NCI-H128 (cell line): ENCODE measurements at regions not wholly inside any gene's neighbourhood (a gene's known extent, or its start where the extent isn't known, plus 50 kb on each side); places are given as distances from the start of the nearest gene placed in this dataset.

Source experiments
- DNase-seq: peaks from one replicate; lab custom pipeline; 2025; ENCODE audit not compliant: unreplicated experiment; lab: John Stamatoyannopoulos, UW

GRCh38 chr2:790634-791245 is 113.5 kb upstream of the TMEM18 start:
- DNase-seq = no peak

- no peak for DNase-seq
Measured at GRCh38 chr2:790081-790480, 112.9 kb upstream of the TMEM18 start.

GRCh38 chr2:789529-789928 is 112.3 kb upstream of the TMEM18 start:
- no peak for DNase-seq

- no peak for DNase-seq
Measured at GRCh38 chr2:788227-789032, 111.2 kb upstream of the TMEM18 start.

- no peak for DNase-seq
Measured at GRCh38 chr2:784753-785152, 107.5 kb upstream of the TMEM18 start.

GRCh38 chr2:780581-780980 is 103.4 kb upstream of the TMEM18 start:
- no peak for DNase-seq

- DNase-seq = no peak
Measured at GRCh38 chr2:780002-780401, 102.8 kb upstream of the TMEM18 start.

- no peak for DNase-seq
Measured at GRCh38 chr2:778731-779350, 101.6 kb upstream of the TMEM18 start.

- DNase-seq = no peak
Measured at GRCh38 chr2:777546-777945, 100.3 kb upstream of the TMEM18 start.

- DNase-seq = no peak
Measured at GRCh38 chr2:777051-777450, 99.8 kb upstream of the TMEM18 start.

- DNase-seq = no peak
Measured at GRCh38 chr2:776487-776886, 99.3 kb upstream of the TMEM18 start.

GRCh38 chr2:776038-776437 is 98.8 kb upstream of the TMEM18 start:
- no peak for DNase-seq

- DNase-seq = no peak
Measured at GRCh38 chr2:774436-774835, 97.2 kb upstream of the TMEM18 start.

GRCh38 chr2:773256-774160 is 96.3 kb upstream of the TMEM18 start:
- no peak for DNase-seq

GRCh38 chr2:771538-771937 is 94.3 kb upstream of the TMEM18 start:
- DNase-seq = no peak

GRCh38 chr2:770776-771175 is 93.6 kb upstream of the TMEM18 start:
- no peak for DNase-seq

GRCh38 chr2:769771-770170 is 92.6 kb upstream of the TMEM18 start:
- DNase-seq = no peak

GRCh38 chr2:768451-768850 is 91.2 kb upstream of the TMEM18 start:
- DNase-seq = no peak

GRCh38 chr2:767944-768343 is 90.7 kb upstream of the TMEM18 start:
- no peak for DNase-seq

- DNase-seq = no peak
Measured at GRCh38 chr2:767440-767839, 90.2 kb upstream of the TMEM18 start.

- no peak for DNase-seq
Measured at GRCh38 chr2:766255-766654, 89.0 kb upstream of the TMEM18 start.
